ENCODE measurements at regions not wholly inside any gene's neighbourhood (a gene's known extent, or its start where the extent isn't known, plus 50 kb on each side); places are given as distances from the start of the nearest gene placed in this dataset.

DNA sequence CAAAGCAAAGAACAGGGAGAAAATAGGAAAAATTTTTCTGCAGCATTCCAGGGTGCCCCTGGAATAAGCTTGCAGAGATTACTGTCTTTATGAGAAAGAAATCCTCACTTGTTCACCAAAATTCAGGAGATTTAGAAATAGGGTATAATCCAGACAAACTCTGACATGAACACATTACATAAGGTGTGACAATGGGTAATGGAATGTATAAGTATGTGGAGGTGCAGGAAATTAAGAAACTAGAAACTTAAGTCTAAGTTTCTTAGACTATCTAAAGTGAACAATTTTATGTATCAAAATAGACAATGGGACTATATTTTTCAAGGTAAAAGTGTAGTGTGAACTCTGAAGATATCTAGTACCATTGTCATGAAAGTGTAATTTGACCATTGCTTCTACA lies 140.0 kb upstream of the KITLG start:
- TF ChIP-seq, protein P1, sequence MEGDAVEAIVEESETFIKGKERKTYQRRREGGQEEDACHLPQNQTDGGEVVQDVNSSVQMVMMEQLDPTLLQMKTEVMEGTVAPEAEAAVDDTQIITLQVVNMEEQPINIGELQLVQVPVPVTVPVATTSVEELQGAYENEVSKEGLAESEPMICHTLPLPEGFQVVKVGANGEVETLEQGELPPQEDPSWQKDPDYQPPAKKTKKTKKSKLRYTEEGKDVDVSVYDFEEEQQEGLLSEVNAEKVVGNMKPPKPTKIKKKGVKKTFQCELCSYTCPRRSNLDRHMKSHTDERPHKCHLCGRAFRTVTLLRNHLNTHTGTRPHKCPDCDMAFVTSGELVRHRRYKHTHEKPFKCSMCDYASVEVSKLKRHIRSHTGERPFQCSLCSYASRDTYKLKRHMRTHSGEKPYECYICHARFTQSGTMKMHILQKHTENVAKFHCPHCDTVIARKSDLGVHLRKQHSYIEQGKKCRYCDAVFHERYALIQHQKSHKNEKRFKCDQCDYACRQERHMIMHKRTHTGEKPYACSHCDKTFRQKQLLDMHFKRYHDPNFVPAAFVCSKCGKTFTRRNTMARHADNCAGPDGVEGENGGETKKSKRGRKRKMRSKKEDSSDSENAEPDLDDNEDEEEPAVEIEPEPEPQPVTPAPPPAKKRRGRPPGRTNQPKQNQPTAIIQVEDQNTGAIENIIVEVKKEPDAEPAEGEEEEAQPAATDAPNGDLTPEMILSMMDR (IDR thresholded peaks at IDR 0.05), result no peak
- no peak for TF ChIP-seq POLR2AphosphoS5 (IDR thresholded peaks at IDR 0.05)
- no peak for TF ChIP-seq POLR2A (IDR thresholded peaks at IDR 0.05)

Data from gastroesophageal sphincter (tissue), 3 donors.